Stomach (tissue), 4 donors: ENCODE measurements at regions not wholly inside any gene's neighbourhood (a gene's known extent, or its start where the extent isn't known, plus 50 kb on each side); places are given as distances from the start of the nearest gene placed in this dataset.
A peak's percentile ranks its signal among the peaks of the same experiment; 100 is the strongest.

Experiments
- POLR2AphosphoS5 ChIP-seq, 3 donors: sonication (generic); formaldehyde crosslinking; IDR thresholded peaks; one replicate each; pipeline ENCODE4 v1.6.1; 2016; ENCODE audit warnings: antibody characterized with exemption in 3 of 3
- TF ChIP-seq, protein P1 (sequence below), 7 experiments: fragments of 450-650 bp in 4 of 7; fragments of 200-600 bp in 3 of 7; sonication (generic) in 3 of 7; IDR thresholded peaks; one replicate each; pipeline ENCODE4 v1.5.1; 2016 to 2019; ENCODE audit warnings: antibody characterized with exemption in 7 of 7, control low read depth in 2 of 7, mild to moderate bottlenecking in 1 of 7

DNA sequence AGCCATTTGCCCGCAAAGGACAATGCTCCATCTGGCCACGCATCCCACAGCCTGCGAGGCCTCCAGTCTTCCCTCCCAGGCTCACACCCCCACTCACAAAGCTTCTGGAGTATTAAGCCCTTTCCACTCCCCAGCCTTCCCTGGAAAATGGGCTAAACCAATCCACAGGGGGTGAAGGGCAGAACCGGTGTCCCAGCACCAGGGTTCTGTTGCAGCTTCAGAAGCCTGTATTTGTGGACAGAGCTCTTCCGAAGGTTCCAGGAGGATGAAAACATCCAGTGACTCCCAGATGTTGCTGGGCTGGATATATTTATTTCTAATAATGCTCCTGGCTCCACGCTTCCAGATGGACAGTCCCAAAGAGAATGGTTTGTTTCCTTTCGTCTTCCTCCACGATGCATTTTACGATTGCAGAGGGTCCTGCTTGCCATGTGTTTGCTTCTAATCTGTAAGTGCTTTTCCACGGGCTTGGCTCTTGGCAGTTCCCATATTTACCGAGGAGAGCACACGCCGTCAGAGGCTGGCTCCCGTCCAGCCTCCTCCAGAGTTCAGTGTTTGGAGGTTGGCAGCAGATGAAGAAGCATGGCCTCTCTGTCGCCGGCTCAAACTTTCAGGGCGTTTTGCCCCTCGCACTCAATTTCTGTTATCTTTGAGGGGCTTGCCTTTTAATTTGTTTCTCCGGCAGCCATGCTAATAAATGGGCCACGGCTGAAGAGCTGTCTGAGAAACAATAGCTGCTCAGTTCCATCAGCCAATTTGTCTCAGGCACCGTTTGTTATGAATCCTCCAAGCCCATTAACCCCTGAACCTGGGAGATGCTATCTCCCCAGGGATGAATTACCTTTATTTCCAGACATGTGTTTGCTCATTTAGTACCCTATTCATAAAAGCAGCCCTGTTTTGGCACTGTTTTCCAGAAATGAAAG is 367.9 kb upstream of the PROK2 start:
- TF ChIP-seq POLR2AphosphoS5 (IDR thresholded peaks at IDR 0.05): peak; percentile 12 to 76 (median 26)
- TF ChIP-seq, protein P1, sequence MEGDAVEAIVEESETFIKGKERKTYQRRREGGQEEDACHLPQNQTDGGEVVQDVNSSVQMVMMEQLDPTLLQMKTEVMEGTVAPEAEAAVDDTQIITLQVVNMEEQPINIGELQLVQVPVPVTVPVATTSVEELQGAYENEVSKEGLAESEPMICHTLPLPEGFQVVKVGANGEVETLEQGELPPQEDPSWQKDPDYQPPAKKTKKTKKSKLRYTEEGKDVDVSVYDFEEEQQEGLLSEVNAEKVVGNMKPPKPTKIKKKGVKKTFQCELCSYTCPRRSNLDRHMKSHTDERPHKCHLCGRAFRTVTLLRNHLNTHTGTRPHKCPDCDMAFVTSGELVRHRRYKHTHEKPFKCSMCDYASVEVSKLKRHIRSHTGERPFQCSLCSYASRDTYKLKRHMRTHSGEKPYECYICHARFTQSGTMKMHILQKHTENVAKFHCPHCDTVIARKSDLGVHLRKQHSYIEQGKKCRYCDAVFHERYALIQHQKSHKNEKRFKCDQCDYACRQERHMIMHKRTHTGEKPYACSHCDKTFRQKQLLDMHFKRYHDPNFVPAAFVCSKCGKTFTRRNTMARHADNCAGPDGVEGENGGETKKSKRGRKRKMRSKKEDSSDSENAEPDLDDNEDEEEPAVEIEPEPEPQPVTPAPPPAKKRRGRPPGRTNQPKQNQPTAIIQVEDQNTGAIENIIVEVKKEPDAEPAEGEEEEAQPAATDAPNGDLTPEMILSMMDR (IDR thresholded peaks at IDR 0.05): no peak
